ENCODE measurements at regions not wholly inside any gene's neighbourhood (a gene's known extent, or its start where the extent isn't known, plus 50 kb on each side); places are given as distances from the start of the nearest gene placed in this dataset.
"Not testable (repeated sequence)": the region's sequence is repeated elsewhere in the genome, so short reads cannot be mapped to it uniquely, and the experiment has no call there.

- DNase-seq: no peak
These were observed 83.2 kb upstream of the TNRC6B start for GRCh38 chr22:40094485-40094884.

GRCh38 chr22:40099887-40100286 lies 77.8 kb upstream of the TNRC6B start:
- DNase-seq: not testable (repeated sequence)

DNA sequence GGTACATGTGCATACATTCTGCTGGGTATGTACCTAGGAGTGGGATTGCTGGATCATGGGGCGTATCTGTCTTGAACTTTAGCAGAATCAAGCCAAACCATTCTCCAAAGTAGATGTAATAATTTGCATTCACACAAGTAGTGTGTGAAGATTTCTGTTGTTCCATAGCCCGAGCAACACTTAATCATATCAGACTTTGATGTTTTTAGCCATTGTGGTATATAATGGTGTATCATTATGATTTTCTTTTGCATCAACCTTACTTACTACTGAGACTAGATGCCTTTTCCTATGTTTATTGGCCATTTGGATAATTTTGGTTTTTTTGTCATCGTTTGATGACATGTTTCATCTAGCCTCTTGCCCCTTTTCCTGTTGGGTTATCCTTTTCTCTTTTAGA lies 72.0 kb upstream of the TNRC6B start:
- DNase-seq: no peak

- DNase-seq: no peak
These were observed 70.5 kb upstream of the TNRC6B start for GRCh38 chr22:40107244-40107643.

DNA sequence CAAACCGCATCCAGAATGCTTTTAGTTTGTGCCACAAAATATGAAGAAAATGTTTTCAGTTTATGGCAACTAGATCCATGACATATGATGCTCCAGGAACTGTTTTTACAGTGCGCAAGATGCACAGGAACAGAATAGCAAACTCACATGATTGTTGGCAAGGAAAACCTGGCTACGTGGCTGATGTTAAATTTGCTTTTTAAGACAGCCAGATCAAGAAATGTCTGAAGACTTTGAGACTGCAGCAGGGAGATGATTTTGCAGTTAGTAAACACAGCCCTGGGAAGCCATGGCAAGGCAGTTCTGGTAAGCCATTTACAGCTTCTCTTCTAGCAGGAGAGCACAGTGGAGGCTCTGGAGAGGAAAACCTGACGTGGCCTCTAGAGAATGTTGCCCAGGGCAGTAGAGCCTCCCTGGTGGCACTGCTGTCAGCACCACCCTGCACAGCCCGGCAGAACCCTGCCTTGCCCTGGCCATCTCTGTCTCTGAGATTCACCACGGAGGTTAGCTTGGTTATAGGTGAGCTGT lies 69.8 kb upstream of the TNRC6B start:
- DNase-seq: no peak

- DNase-seq: no peak
These were observed 69.3 kb upstream of the TNRC6B start for GRCh38 chr22:40108396-40108795.

GRCh38 chr22:40108926-40109325 lies 68.8 kb upstream of the TNRC6B start:
- not testable (repeated sequence) for DNase-seq

DNA sequence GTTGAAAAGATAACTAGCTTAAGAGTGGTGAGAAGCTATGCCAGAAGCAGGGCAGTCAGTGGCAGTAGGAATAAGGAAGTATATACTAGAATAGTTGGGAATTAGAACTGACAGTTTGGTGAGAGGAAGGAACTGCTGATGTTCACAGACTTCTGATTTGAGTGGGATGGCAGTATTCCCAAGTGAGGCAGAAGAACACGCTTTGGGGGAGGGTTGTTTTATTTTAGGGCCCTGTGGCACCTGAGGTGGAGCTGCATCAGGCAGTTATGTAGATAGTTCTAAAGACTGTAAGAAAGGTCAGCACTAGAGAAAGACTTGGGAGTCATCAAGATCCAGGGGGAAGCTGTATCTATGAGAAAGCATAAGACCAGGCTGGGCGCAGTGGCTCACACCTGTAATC lies 66.3 kb upstream of the TNRC6B start:
- no peak for DNase-seq

GRCh38 chr22:40112595-40112994 lies 65.1 kb upstream of the TNRC6B start:
- DNase-seq: no peak

DNA sequence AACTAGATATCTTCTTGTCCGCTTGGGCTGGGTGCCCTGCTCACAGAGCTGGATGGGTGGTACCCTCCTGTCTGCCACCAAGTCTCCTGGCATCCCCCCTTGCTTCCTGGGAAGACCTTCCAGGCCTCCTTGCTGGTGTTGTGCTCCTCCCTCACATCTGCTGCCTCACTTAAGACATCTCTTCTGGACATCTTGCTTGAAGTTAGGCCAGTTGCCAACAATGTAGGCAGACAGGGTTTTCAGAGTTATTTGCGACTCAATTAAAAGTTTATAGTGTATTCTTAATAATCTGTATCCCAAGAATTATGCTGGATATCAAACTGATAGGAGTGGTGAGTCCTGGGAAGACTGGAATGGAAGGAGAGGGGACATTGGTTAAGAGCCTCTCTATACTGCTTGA lies 64.0 kb upstream of the TNRC6B start:
- no peak for DNase-seq

- DNase-seq: no peak
These were observed 63.3 kb upstream of the TNRC6B start for GRCh38 chr22:40114411-40114810.

DNA sequence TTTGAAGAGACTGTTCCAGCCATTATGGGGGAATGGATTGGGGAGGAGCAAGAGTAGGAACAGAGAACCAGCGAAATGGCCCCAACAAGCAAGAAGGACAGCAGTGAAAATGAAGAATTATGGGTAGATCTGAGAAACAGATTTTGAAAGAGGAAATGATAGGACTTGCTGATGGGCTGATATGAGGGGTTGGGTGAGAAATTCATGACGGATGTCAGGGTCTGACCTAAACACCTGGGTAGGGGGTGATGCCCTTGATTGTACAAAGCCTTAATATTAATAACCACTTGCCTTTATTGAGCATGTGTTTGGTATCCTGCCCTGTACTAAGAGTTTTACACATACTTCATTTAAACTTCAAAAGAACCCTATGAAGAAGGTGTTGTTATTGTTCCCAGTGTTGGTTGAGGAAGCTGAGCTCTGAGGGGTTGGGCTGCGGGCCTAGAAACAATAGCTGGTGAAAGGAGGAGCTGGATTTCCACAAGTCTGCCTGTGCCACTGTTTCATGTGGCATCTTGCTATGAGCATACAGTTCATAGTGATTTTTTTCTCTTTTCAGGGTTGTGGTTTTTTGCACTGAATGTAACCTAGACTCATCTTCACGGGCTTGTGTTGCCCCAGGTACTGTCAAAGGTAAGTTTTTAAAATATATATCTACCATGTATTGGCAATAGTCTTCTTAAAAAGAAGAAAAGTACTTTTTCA lies 61.1 kb upstream of the TNRC6B start:
- DNase-seq: peak; percentile 34

DNA sequence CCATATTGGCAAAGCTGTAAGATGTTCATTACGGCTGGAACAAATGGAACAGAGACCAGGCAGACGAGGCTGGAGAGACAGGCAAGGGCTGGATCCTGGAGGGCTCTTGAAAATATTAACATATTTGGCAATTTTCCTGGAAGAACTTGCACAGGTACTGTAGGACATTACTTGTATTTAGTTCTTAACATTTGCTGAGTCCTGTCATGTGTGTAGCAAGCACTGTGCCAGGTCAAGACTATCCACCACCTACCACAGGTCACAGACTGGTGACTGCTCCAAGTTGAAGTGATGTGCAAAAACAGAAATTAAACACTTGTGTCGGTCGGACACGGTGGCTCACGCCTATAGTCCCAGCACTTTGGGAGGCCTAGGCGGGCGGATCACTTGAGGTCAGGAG lies 58.7 kb upstream of the TNRC6B start:
- DNase-seq: no peak

- DNase-seq: no peak
These were observed 56.9 kb upstream of the TNRC6B start for GRCh38 chr22:40120848-40121247.

DNA sequence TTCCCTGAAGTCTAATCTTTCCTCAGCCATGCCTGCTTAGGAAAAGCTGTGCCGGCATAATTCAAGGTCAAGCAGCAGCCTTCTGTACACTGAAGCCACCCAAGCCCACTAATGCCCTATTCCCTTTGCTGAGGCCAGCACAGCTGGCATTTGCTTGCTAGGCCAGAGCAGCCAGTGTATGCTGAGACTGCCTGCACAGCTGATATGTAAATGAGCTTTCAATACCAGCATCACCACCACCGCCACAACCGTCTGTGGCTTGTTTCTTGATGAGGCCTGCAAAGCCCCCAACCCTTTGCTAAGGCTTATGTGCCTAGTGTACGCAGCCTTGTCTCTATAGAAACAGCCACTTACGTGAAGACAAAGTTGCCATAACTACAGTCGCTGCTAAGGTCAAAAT lies 56.3 kb upstream of the TNRC6B start:
- DNase-seq: no peak

DNA sequence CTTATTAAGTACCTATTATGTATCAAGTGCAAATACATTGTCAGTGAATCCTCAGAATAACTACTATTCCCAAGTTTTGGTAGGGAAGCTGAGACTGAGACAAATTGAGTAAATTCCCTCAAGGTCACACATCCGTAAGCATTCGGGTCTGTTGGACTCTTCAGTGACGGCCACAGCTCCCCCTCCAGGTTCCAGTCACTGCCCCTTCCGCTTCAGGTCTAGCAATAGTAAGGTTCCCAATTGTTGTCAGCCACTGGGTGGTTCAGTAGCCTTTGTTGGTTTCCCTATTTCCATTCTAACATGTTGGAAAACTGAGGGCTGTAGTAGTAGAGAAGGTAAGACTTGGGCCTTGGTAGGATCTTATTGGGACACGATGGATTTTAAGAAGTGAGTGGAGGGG lies 54.9 kb upstream of the TNRC6B start:
- no peak for DNase-seq

DNA sequence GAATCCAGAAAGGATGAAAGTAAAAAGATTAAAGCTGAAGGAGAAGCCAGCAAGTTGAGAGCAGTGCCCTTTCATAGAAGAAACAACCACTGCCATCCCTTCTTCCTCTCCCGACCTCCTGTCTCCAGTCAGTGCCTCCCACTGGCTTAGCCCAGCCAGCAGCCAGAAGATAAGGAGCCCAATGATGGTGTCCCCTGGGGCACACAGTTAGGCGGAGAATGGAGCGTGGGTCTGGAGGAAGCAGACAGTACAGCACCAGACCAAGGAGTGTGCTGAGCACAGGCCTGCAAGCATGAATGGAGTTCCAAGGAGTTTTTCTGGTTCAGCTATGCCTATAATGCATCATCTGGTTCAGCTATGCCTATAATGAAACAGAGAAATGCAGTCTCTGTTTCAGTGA lies 54.3 kb upstream of the TNRC6B start:
- DNase-seq: no peak
